NK-92 (cell line): ENCODE measurements at regions not wholly inside any gene's neighbourhood (a gene's known extent, or its start where the extent isn't known, plus 50 kb on each side); places are given as distances from the start of the nearest gene placed in this dataset.
"Not testable (repeated sequence)": the region's sequence is repeated elsewhere in the genome, so short reads cannot be mapped to it uniquely, and the experiment has no call there.

ENCODE experiments used
- DNase-seq: peaks from one replicate; lab custom pipeline; 2025; ENCODE audit not compliant: unreplicated experiment; lab: John Stamatoyannopoulos, UW

GRCh38 chr19:28701491-28701890, 511.5 kb downstream of the UQCRFS1 start:
- DNase-seq: no peak

GRCh38 chr19:28700176-28700575, 512.8 kb downstream of the UQCRFS1 start:
- no peak for DNase-seq

- no peak for DNase-seq
Observed at GRCh38 chr19:28697308-28697707, 515.6 kb downstream of the UQCRFS1 start.

- DNase-seq: no peak
Observed at GRCh38 chr19:28694812-28695211, 518.1 kb downstream of the UQCRFS1 start.

- DNase-seq: no peak
Observed at GRCh38 chr19:28691683-28692082, 521.3 kb downstream of the UQCRFS1 start.

GRCh38 chr19:28689464-28689863, 523.5 kb downstream of the UQCRFS1 start:
- not testable (repeated sequence) for DNase-seq

- DNase-seq: no peak
Observed at GRCh38 chr19:28687296-28687695, 525.7 kb downstream of the UQCRFS1 start.

- DNase-seq: no peak
Observed at GRCh38 chr19:28686756-28687155, 526.2 kb downstream of the UQCRFS1 start.

GRCh38 chr19:28685802-28686201, 527.1 kb downstream of the UQCRFS1 start:
- no peak for DNase-seq

GRCh38 chr19:28685077-28685476, 527.9 kb downstream of the UQCRFS1 start:
- DNase-seq: not testable (repeated sequence)

GRCh38 chr19:28680111-28680510, 532.8 kb downstream of the UQCRFS1 start:
- no peak for DNase-seq

GRCh38 chr19:28670836-28671235, 542.1 kb downstream of the UQCRFS1 start:
- no peak for DNase-seq

GRCh38 chr19:28669804-28670203, 543.1 kb downstream of the UQCRFS1 start:
- DNase-seq: no peak

GRCh38 chr19:28667348-28667977, 545.5 kb downstream of the UQCRFS1 start:
- no peak for DNase-seq

GRCh38 chr19:28665748-28666147, 547.2 kb downstream of the UQCRFS1 start:
- DNase-seq: no peak

GRCh38 chr19:28656644-28657043, 556.3 kb downstream of the UQCRFS1 start:
- DNase-seq: no peak

GRCh38 chr19:28655054-28655453, 557.9 kb downstream of the UQCRFS1 start:
- no peak for DNase-seq

- no peak for DNase-seq
Observed at GRCh38 chr19:28652765-28653164, 560.2 kb downstream of the UQCRFS1 start.

- DNase-seq: no peak
Observed at GRCh38 chr19:28646629-28647028, 566.3 kb downstream of the UQCRFS1 start.

- no peak for DNase-seq
Observed at GRCh38 chr19:28644169-28644775, 568.7 kb downstream of the UQCRFS1 start.

GRCh38 chr19:28642787-28643683, 569.9 kb downstream of the UQCRFS1 start:
- DNase-seq: no peak

GRCh38 chr19:28641395-28641794, 571.6 kb downstream of the UQCRFS1 start:
- DNase-seq: no peak
